Thoracic aorta (tissue), 2 donors: ENCODE measurements at regions not wholly inside any gene's neighbourhood (a gene's known extent, or its start where the extent isn't known, plus 50 kb on each side); places are given as distances from the start of the nearest gene placed in this dataset.

Experiments used
- ATAC-seq: fragments of 150-250 bp; one replicate; pipeline ENCODE4 v1.8.0; 2017; ENCODE audit warnings: low read depth; ENCODE audit not compliant: insufficient number of reproducible peaks, low FRiP score
- DNase-seq: peaks from one replicate; pipeline ENCODE4 v3.0.0-alpha.2; 2020; ENCODE audit warnings: low spot score
- H3K27ac ChIP-seq, 2 donors: fragments of 200-600 bp; sonication (generic); 1 replicate in 1 of 2; 2 replicates in 1 of 2; pipeline ENCODE4 v1.5.1; 2016; ENCODE audit warnings: mild to moderate bottlenecking in 2 of 2, moderate library complexity in 2 of 2
- H3K27me3 ChIP-seq: fragments of 200-600 bp; sonication (generic); replicated peaks from 2 replicates; pipeline ENCODE4 v1.6.0; 2016; ENCODE audit warnings: mild to moderate bottlenecking; ENCODE audit not compliant: insufficient read depth
- H3K36me3 ChIP-seq: fragments of 200-600 bp; sonication (generic); one replicate; pipeline ENCODE4 v1.5.1; 2016
- H3K4me1 ChIP-seq, 2 donors: fragments of 200-600 bp; sonication (generic); 1 replicate in 1 of 2; 2 replicates in 1 of 2; pipeline versions ENCODE4 v1.5.1 to v1.6.0; 2016; ENCODE audit warnings: low read depth in 2 of 2, mild to moderate bottlenecking in 1 of 2; ENCODE audit not compliant: control insufficient read depth in 1 of 2
- H3K4me3 ChIP-seq: fragments of 200-600 bp; sonication (generic); 2 replicates; pipeline ENCODE4 v1.5.1; 2016; ENCODE audit warnings: mild to moderate bottlenecking
- H3K9me3 ChIP-seq: fragments of 200-600 bp; sonication (generic); 2 replicates; pipeline ENCODE4 v1.5.1; 2016
- TF ChIP-seq, protein P1 (sequence below): fragments of 200-600 bp; sonication (generic); IDR thresholded peaks from one replicate; pipeline ENCODE4 v1.5.1; 2019; ENCODE audit warnings: antibody characterized with exemption

DNA sequence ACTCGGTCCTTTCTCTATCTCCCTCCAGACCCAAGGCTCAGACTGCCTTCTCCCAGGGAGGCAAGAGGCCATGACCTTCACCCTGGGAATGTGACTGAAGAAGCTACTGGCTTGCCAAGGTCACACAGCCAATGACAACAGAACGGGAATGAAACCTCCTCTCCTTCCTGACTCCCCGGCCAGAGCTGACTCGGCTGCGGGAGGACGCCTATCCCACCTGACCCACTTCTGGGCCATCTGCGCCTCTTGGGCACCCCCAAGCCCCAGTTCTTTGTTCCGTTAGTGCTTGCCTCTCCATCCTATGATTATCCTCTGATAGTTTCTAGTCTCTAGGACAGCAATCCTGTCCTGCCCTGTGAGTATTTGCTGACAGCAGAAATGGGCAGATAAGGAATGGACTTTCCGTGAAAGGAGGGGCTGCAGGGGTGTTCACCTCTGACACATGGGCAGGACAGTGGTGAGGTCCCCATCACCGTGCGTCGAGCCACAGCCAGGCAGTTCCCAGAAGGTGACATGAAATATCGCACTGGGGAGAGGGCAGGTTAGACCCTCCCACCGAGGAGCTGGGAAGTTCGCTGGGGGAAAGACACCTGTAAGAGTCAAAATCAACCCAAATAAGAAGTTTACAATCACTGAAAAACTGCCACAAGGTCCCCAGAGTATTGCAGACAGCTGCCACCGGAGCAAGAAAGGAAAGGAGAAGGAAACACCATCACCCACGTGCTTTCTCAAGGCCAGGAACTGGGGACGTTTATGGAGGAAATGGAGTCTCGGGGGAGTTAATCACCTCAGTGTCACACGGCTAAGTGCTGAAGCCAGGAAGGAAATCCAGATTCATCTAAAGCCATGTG, 63.0 kb downstream of the INSIG1 start:
- H3K4me3 ChIP-seq, result no peak overlapping the region
- no peaks in the 10 kb centered on the region for H3K4me1 ChIP-seq
- ATAC-seq, result no peak
- no peak for DNase-seq
- H3K27ac ChIP-seq, result no peak overlapping the region
- no peaks in the 10 kb centered on the region for H3K9me3 ChIP-seq
- no peaks in the 10 kb centered on the region for H3K27me3 ChIP-seq
- no peaks in the 10 kb centered on the region for H3K36me3 ChIP-seq
- TF ChIP-seq, protein P1, sequence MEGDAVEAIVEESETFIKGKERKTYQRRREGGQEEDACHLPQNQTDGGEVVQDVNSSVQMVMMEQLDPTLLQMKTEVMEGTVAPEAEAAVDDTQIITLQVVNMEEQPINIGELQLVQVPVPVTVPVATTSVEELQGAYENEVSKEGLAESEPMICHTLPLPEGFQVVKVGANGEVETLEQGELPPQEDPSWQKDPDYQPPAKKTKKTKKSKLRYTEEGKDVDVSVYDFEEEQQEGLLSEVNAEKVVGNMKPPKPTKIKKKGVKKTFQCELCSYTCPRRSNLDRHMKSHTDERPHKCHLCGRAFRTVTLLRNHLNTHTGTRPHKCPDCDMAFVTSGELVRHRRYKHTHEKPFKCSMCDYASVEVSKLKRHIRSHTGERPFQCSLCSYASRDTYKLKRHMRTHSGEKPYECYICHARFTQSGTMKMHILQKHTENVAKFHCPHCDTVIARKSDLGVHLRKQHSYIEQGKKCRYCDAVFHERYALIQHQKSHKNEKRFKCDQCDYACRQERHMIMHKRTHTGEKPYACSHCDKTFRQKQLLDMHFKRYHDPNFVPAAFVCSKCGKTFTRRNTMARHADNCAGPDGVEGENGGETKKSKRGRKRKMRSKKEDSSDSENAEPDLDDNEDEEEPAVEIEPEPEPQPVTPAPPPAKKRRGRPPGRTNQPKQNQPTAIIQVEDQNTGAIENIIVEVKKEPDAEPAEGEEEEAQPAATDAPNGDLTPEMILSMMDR, result no peak

DNA sequence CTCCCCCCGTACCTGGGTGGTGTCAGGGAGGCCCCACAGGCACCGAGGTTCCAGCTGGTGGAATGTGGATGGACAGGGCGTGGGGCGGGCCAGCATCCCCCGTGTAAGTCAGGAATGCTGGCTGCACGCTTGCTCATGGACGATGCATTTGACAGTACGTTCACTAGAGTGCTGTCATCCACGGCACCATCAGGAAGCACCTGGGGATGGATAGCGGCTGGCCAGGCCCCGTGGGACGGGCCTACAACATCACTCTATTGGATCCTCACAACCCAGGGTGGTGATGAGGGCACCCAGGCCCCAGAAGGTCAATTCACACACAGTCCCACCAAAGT, 63.6 kb downstream of the INSIG1 start:
- DNase-seq, result no peak
- no peaks in the 10 kb centered on the region for H3K27me3 ChIP-seq
- TF ChIP-seq, protein P1, result no peak

DNA sequence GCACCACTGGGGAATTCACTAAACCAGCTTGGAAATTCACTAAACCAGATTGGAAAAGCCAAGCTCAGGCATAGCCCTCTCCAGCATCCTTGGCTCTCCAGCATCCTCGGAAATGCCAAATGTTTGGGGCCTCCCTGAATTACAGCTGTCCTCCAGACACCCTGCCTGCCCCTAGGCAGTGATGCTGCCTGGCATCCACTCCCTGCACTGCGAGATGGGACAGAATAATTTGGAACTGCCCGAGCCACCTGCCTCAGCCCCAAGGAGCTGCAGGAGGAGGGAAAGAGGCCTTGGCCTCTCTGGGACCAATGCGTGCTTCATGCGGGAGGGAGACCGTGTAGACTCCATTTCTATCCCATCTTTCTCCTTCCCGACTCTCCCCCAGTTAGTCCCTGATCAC, 64.3 kb downstream of the INSIG1 start:
- TF ChIP-seq, protein P1, result no peak
- H3K27me3 ChIP-seq, result no peaks in the 10 kb centered on the region
- H3K27ac ChIP-seq, result no peak overlapping the region
- DNase-seq, result no peak
- no peak overlapping the region for H3K4me3 ChIP-seq
- H3K4me1 ChIP-seq, result no peaks in the 10 kb centered on the region
- ATAC-seq, result no peak
- H3K36me3 ChIP-seq, result no peaks in the 10 kb centered on the region
- no peaks in the 10 kb centered on the region for H3K9me3 ChIP-seq

More for the DNA sequence above, 63.6 kb downstream of the INSIG1 start:
- H3K4me3 ChIP-seq, result no peak overlapping the region
- no peaks in the 10 kb centered on the region for H3K36me3 ChIP-seq
- no peak for ATAC-seq
- no peak overlapping the region for H3K27ac ChIP-seq
- H3K9me3 ChIP-seq, result no peaks in the 10 kb centered on the region
- no peaks in the 10 kb centered on the region for H3K4me1 ChIP-seq

DNA sequence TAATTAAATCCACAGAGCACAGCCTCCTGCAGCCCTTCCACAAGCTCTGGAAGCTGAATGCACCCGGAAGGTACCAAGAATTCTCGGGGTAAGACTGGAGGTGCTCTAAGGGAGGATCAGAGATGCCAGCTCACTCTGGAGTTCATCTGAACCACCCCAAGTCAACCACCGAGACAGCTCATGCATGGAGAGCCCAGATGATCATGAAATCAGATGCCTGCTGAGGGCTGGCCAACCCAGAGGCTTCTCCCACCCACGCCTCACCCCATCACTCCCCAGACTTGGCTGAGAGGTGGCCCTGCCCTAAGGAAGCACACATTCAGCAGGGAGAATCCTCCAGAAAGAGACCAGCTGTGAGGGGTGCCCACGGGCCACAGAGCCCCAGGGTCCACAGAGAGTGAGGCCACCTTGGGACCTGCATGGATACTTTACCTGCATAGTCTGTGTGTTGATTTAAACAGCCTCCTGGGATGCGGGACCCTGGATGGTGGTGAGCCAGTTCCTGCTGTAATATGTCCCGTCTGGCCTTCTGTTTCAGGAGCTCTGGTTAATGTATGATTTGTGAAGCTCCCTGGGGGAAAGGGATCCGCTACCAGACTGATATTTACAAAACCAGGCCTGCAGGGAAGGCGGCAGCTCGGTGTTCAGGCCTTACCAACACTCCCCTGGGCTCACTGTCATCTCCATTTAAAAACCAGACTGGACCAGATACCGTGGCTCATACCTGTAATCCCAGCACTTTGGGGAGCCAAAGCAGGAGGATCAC, 64.9 kb downstream of the INSIG1 start:
- H3K36me3 ChIP-seq, result no peaks in the 10 kb centered on the region
- H3K4me3 ChIP-seq, result no peak overlapping the region
- ATAC-seq (no peak), DNase-seq (no peak)
- no peaks in the 10 kb centered on the region for H3K4me1 ChIP-seq
- TF ChIP-seq, protein P1, result no peak
- no peaks in the 10 kb centered on the region for H3K27me3 ChIP-seq
- no peak overlapping the region for H3K27ac ChIP-seq
- no peaks in the 10 kb centered on the region for H3K9me3 ChIP-seq

DNA sequence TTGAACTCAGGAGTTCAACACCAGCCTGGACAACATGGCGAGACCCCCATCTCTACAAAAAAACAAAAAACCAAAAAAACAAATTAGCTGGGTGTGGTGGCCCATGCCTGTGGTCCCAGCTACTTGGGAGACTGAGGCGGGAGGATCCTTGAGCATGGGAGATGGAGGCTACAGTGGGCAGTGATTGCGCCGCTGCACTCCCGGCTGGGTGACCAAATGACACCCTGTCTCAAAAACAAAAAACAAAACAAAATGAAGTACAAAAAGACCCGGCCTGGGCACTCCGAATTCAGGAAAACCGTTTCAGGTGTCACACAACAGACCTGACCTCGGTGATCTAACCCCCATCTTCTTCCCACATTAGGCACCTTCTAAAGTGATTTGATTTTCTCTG, 65.5 kb downstream of the INSIG1 start:
- DNase-seq, result no peak
- no peaks in the 10 kb centered on the region for H3K9me3 ChIP-seq

More for the DNA sequence above, 65.5 kb downstream of the INSIG1 start:
- no peak overlapping the region for H3K27ac ChIP-seq
- H3K4me3 ChIP-seq, result no peak overlapping the region
- H3K27me3 ChIP-seq, result no peaks in the 10 kb centered on the region
- H3K36me3 ChIP-seq, result no peaks in the 10 kb centered on the region
- TF ChIP-seq, protein P1, result no peak
- no peaks in the 10 kb centered on the region for H3K4me1 ChIP-seq
- ATAC-seq, result no peak
